Gastroesophageal sphincter (tissue), 3 donors: ENCODE measurements at regions not wholly inside any gene's neighbourhood (a gene's known extent, or its start where the extent isn't known, plus 50 kb on each side); places are given as distances from the start of the nearest gene placed in this dataset.

Experiments
- CTCF ChIP-seq, 4 experiments: fragments of 200-600 bp in 2 of 4; fragments of 450-650 bp in 2 of 4; sonication (generic) in 1 of 4; IDR thresholded peaks; one replicate each; pipeline ENCODE4 v1.5.1; 2017 to 2019; ENCODE audit warnings: antibody characterized with exemption in 4 of 4, mild to moderate bottlenecking in 2 of 4, moderate library complexity in 2 of 4
- EP300 ChIP-seq: sonication (generic); formaldehyde crosslinking; IDR thresholded peaks from one replicate; pipeline ENCODE4 v1.6.1; 2017; ENCODE audit warnings: antibody characterized with exemption, mild to moderate bottlenecking
- POLR2A ChIP-seq, 2 donors: fragments of 450-650 bp; IDR thresholded peaks; one replicate each; pipeline ENCODE4 v1.6.1; 2017; ENCODE audit warnings: antibody characterized with exemption in 2 of 2, mild to moderate bottlenecking in 2 of 2, moderate library complexity in 1 of 2
- POLR2AphosphoS5 ChIP-seq: sonication (generic); formaldehyde crosslinking; IDR thresholded peaks from one replicate; pipeline ENCODE4 v1.6.1; 2017; ENCODE audit warnings: antibody characterized with exemption

DNA sequence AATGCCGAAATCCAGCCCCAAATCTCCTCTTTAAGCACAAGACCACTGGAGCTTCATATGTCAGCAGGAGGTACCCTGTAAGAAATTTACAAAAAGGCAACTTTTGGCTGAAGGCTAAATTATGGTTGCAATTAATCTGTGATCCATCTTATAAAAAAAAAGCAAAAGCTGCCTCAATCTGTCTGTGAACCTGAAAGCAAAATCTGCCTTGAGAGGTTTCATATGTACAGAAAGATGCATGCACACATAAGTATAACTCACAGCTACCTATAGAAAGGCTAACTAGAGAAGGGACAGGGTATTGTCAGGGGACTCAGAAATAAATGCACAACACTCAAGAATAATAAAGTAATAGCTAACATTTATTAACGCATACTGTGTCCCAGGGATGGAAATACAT, 964.2 kb upstream of the ADGRL2 start:
- no peak for TF ChIP-seq CTCF (IDR thresholded peaks at IDR 0.05)
- no peak for TF ChIP-seq POLR2AphosphoS5
- no peak for TF ChIP-seq POLR2A (IDR thresholded peaks at IDR 0.05)
- no peak for TF ChIP-seq EP300
